CD8-positive, alpha-beta memory T cell (primary cell): ENCODE measurements at regions not wholly inside any gene's neighbourhood (a gene's known extent, or its start where the extent isn't known, plus 50 kb on each side); places are given as distances from the start of the nearest gene placed in this dataset.
"Not testable (repeated sequence)": the region's sequence is repeated elsewhere in the genome, so short reads cannot be mapped to it uniquely, and the experiment has no call there.

ENCODE experiments used
- CTCF ChIA-PET: fragments of 350-600 bp; sonication (Branson Sonifier 250); formaldehyde crosslinking; loops from one replicate; lab custom pipeline; 2021; ENCODE audit warnings: antibody characterized with exemption; lab: Charles Lee
- POLR2A ChIA-PET: fragments of 350-600 bp; sonication (Branson Sonifier 250); formaldehyde crosslinking; loops from one replicate; lab custom pipeline; 2021; ENCODE audit warnings: antibody characterized with exemption; lab: Charles Lee
- DNase-seq, 5 donors: peaks; one replicate each; pipeline versions ENCODE4 v3.0.0 to v3.0.0-alpha.2; 2020 to 2022; ENCODE audit warnings: mixed read lengths in 1 of 5
- H3K27ac ChIP-seq: one replicate; pipeline ENCODE4 v1.7.0; 2013; ENCODE audit warnings: low read depth, mild to moderate bottlenecking, low read length, moderate library complexity
- H3K27me3 ChIP-seq: 2 replicates; pipeline ENCODE4 v1.7.0; 2013; ENCODE audit warnings: low read length, mild to moderate bottlenecking; ENCODE audit not compliant: insufficient read depth, poor library complexity, severe bottlenecking
- H3K36me3 ChIP-seq: 2 replicates; pipeline ENCODE4 v1.7.0; 2013; ENCODE audit warnings: mild to moderate bottlenecking, low read length, moderate library complexity; ENCODE audit not compliant: insufficient read depth
- H3K4me1 ChIP-seq: 2 replicates; pipeline ENCODE4 v1.7.0; 2013; ENCODE audit warnings: mild to moderate bottlenecking, low read length, moderate library complexity; ENCODE audit not compliant: insufficient read depth
- H3K4me3 ChIP-seq: 2 replicates; pipeline ENCODE4 v1.7.0; 2013; ENCODE audit warnings: mild to moderate bottlenecking, low read length
- H3K9me3 ChIP-seq: 2 replicates; pipeline ENCODE4 v1.7.0; 2013; ENCODE audit warnings: mild to moderate bottlenecking, low read length
- H3K27ac Mint-ChIP-seq, 8 donors: one replicate each; pipeline ENCODE4 v1.8.0; 2020 to 2021; ENCODE audit warnings: mixed read lengths in 8 of 8, mild to moderate bottlenecking in 6 of 8, inconsistent platforms in 3 of 8, moderate library complexity in 3 of 8
- H3K27me3 Mint-ChIP-seq, 2 donors: one replicate each; pipeline ENCODE4 v1.8.0; 2020 to 2021; ENCODE audit warnings: mixed read lengths in 2 of 2, mild to moderate bottlenecking in 1 of 2, moderate library complexity in 1 of 2
- H3K36me3 Mint-ChIP-seq, 3 donors: one replicate each; pipeline ENCODE4 v1.8.0; 2020 to 2021; ENCODE audit warnings: mixed read lengths in 3 of 3, inconsistent platforms in 1 of 3, mild to moderate bottlenecking in 1 of 3
- H3K4me1 Mint-ChIP-seq, 3 donors: one replicate each; pipeline ENCODE4 v1.8.0; 2020 to 2021; ENCODE audit warnings: mixed read lengths in 3 of 3, inconsistent platforms in 1 of 3, mild to moderate bottlenecking in 1 of 3
- H3K4me3 Mint-ChIP-seq, 7 donors: one replicate each; pipeline ENCODE4 v1.8.0; 2020 to 2021; ENCODE audit warnings: mixed read lengths in 7 of 7, mild to moderate bottlenecking in 6 of 7, moderate library complexity in 4 of 7, inconsistent platforms in 2 of 7
- H3K9me3 Mint-ChIP-seq, 5 donors: one replicate each; pipeline ENCODE4 v1.8.0; 2020 to 2022; ENCODE audit warnings: mixed read lengths in 5 of 5, mild to moderate bottlenecking in 3 of 5, moderate library complexity in 2 of 5, inconsistent platforms in 1 of 5

GRCh38 chr9:134545543-134546245, 95.9 kb upstream of the COL5A1 start:
- Histone ChIP-seq H3K9me3 (no peaks in the 10 kb centered on the region), H3K27me3 (no peaks in the 10 kb centered on the region), H3K36me3 (no peaks in the 10 kb centered on the region), H3K4me1 (no peaks in the 10 kb centered on the region), H3K27ac (no peak overlapping the region), H3K4me3 (no peak overlapping the region)
- CTCF ChIA-PET, result no interaction called here
- Mint-ChIP-seq H3K36me3 (no peaks in the 10 kb centered on the region), H3K27me3 (peaks cover 3 to 13% of the 10 kb centered on the region in 2 donors), H3K4me3 (no peak overlapping the region), H3K4me1 (no peaks in the 10 kb centered on the region), H3K27ac (no peak overlapping the region), H3K9me3 (peaks cover 0 to 5% (median 0%) of the 10 kb centered on the region in 5 donors)
- POLR2A ChIA-PET, result no interaction called here
- DNase-seq, result no peak

GRCh38 chr9:134546246-134546731, 95.3 kb upstream of the COL5A1 start:
- no peaks in the 10 kb centered on the region for H3K36me3 Mint-ChIP-seq
- H3K4me1 Mint-ChIP-seq, result no peaks in the 10 kb centered on the region
- Histone ChIP-seq H3K9me3 (no peaks in the 10 kb centered on the region), H3K27ac (no peak overlapping the region), H3K36me3 (no peaks in the 10 kb centered on the region), H3K4me1 (no peaks in the 10 kb centered on the region), H3K27me3 (no peaks in the 10 kb centered on the region), H3K4me3 (no peak overlapping the region)
- no peak overlapping the region for H3K4me3 Mint-ChIP-seq
- H3K27me3 Mint-ChIP-seq, result peaks cover 3 to 14% of the 10 kb centered on the region in 2 donors
- H3K9me3 Mint-ChIP-seq, result peaks cover 0 to 5% (median 0%) of the 10 kb centered on the region in 5 donors
- CTCF ChIA-PET, result no interaction called here
- no peak for DNase-seq
- POLR2A ChIA-PET, result no interaction called here
- no peak overlapping the region for H3K27ac Mint-ChIP-seq

- no peak for DNase-seq
- ChIA-PET POLR2A (no interaction called here), CTCF (no interaction called here)
- Histone ChIP-seq H3K27me3 (no peaks in the 10 kb centered on the region), H3K27ac (no peak overlapping the region), H3K4me1 (no peaks in the 10 kb centered on the region), H3K36me3 (no peaks in the 10 kb centered on the region), H3K9me3 (no peaks in the 10 kb centered on the region), H3K4me3 (no peak overlapping the region)
- Mint-ChIP-seq H3K27ac (no peak overlapping the region), H3K36me3 (no peaks in the 10 kb centered on the region), H3K4me1 (no peaks in the 10 kb centered on the region), H3K4me3 (no peak overlapping the region), H3K9me3 (peaks cover 0 to 5% (median 0%) of the 10 kb centered on the region in 5 donors), H3K27me3 (peaks cover 3 to 17% of the 10 kb centered on the region in 2 donors)
These were observed 94.9 kb upstream of the COL5A1 start for GRCh38 chr9:134546746-134547145.

- H3K4me1 ChIP-seq, result no peaks in the 10 kb centered on the region
- H3K9me3 Mint-ChIP-seq, result peaks cover 0 to 5% (median 0%) of the 10 kb centered on the region in 5 donors
- H3K36me3 Mint-ChIP-seq, result no peaks in the 10 kb centered on the region
- CTCF ChIA-PET, result no interaction called here
- no peak overlapping the region for H3K4me3 ChIP-seq
- H3K4me3 Mint-ChIP-seq, result no peak overlapping the region
- no peak overlapping the region for H3K27ac ChIP-seq
- POLR2A ChIA-PET, result no interaction called here
- H3K27me3 Mint-ChIP-seq, result peaks cover 3 to 23% of the 10 kb centered on the region in 2 donors
- DNase-seq, result no peak
- no peaks in the 10 kb centered on the region for H3K9me3 ChIP-seq
- H3K27me3 ChIP-seq, result no peaks in the 10 kb centered on the region
- no peaks in the 10 kb centered on the region for H3K36me3 ChIP-seq
- H3K4me1 Mint-ChIP-seq, result no peaks in the 10 kb centered on the region
- no peak overlapping the region for H3K27ac Mint-ChIP-seq
These were observed 94.2 kb upstream of the COL5A1 start for GRCh38 chr9:134547161-134548100.

- H3K4me3 ChIP-seq, result no peak overlapping the region
- Mint-ChIP-seq H3K9me3 (peaks cover 0 to 5% (median 0%) of the 10 kb centered on the region in 5 donors), H3K27me3 (peaks cover 3 to 28% of the 10 kb centered on the region in 2 donors), H3K27ac (no peak overlapping the region), H3K4me1 (no peaks in the 10 kb centered on the region), H3K36me3 (no peaks in the 10 kb centered on the region), H3K4me3 (no peak overlapping the region)
- no peaks in the 10 kb centered on the region for H3K27me3 ChIP-seq
- ChIA-PET CTCF (no interaction called here), POLR2A (no interaction called here)
- no peaks in the 10 kb centered on the region for H3K36me3 ChIP-seq
- H3K4me1 ChIP-seq, result no peaks in the 10 kb centered on the region
- no peak overlapping the region for H3K27ac ChIP-seq
- no peak for DNase-seq
- H3K9me3 ChIP-seq, result no peaks in the 10 kb centered on the region
These were observed 93.4 kb upstream of the COL5A1 start for GRCh38 chr9:134548185-134548584.

- Histone ChIP-seq H3K36me3 (no peaks in the 10 kb centered on the region), H3K4me3 (no peak overlapping the region), H3K27ac (no peak overlapping the region), H3K4me1 (no peaks in the 10 kb centered on the region), H3K27me3 (no peaks in the 10 kb centered on the region), H3K9me3 (no peaks in the 10 kb centered on the region)
- Mint-ChIP-seq H3K4me3 (no peak overlapping the region), H3K27ac (no peak overlapping the region), H3K27me3 (peaks cover 3 to 28% of the 10 kb centered on the region in 2 donors), H3K36me3 (no peaks in the 10 kb centered on the region), H3K4me1 (no peaks in the 10 kb centered on the region), H3K9me3 (peaks cover 0 to 5% (median 0%) of the 10 kb centered on the region in 5 donors)
- no peak for DNase-seq
- ChIA-PET POLR2A (no interaction called here), CTCF (no interaction called here)
These were observed 93.0 kb upstream of the COL5A1 start for GRCh38 chr9:134548618-134549017.

- no peak for DNase-seq
- Mint-ChIP-seq H3K4me3 (no peak overlapping the region), H3K27me3 (peaks cover 1 to 28% of the 10 kb centered on the region in 2 donors), H3K9me3 (peaks cover 0 to 5% (median 0%) of the 10 kb centered on the region in 5 donors), H3K27ac (no peak overlapping the region), H3K36me3 (no peaks in the 10 kb centered on the region), H3K4me1 (no peaks in the 10 kb centered on the region)
- ChIA-PET POLR2A (no interaction called here), CTCF (no interaction called here)
- Histone ChIP-seq H3K27me3 (no peaks in the 10 kb centered on the region), H3K9me3 (no peaks in the 10 kb centered on the region), H3K4me1 (no peaks in the 10 kb centered on the region), H3K4me3 (no peak overlapping the region), H3K36me3 (no peaks in the 10 kb centered on the region), H3K27ac (no peak overlapping the region)
These were observed 92.3 kb upstream of the COL5A1 start for GRCh38 chr9:134549336-134549735.

GRCh38 chr9:134550081-134550480, 91.5 kb upstream of the COL5A1 start:
- H3K4me3 Mint-ChIP-seq, DNase-seq, POLR2A ChIA-PET: not testable (repeated sequence)

More at GRCh38 chr9:134550081-134550480, 91.5 kb upstream of the COL5A1 start:
- H3K4me3 ChIP-seq, CTCF ChIA-PET, H3K27ac ChIP-seq, H3K27ac Mint-ChIP-seq, H3K36me3 Mint-ChIP-seq, H3K27me3 ChIP-seq, H3K9me3 ChIP-seq, H3K9me3 Mint-ChIP-seq, H3K36me3 ChIP-seq, H3K4me1 Mint-ChIP-seq, H3K4me1 ChIP-seq: not testable (repeated sequence)
- H3K27me3 Mint-ChIP-seq, result peaks cover 1 to 25% of the 10 kb centered on the region in 2 donors
